ENCODE measurements at regions not wholly inside any gene's neighbourhood (a gene's known extent, or its start where the extent isn't known, plus 50 kb on each side); places are given as distances from the start of the nearest gene placed in this dataset.

DNA sequence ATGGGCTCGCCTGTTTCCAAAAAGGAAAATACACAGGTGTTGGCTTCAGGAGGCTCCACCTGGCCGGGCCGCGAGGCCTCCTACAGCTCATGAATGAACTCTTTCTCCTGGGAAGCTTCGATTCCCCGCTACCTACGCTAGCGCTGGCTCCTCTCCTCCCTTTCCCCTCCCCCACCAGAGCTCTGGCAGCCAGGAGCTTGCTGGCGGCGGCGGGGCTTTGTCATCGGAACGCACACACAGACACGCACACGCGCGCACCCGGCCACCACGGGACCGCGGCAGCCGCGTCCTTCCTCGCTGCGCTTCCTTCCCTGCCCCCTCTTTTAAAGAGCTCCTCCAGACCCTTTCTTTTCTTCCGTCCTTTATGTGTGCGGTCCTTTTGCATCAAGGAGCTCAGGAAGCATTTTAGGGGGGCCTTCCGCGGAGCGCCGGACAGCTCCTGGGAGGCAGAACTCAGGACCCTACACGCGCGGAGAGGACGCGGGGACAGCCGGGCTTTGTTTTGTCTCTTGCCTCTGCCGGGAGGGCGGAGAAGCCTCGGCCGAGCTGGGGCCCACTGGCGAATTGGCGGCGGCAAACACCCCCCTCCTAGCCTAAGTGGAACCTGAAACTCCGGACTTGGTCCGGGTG, 70.2 kb upstream of the BCOR start:
- Histone ChIP-seq H3K36me3 (ENCODE audit: control insufficient read depth in 1 of 2, insufficient read depth in 2 of 2, low read length in 2 of 2) (no peaks in the 10 kb centered on the region), H3K27me3 (ENCODE audit: low read depth, low read length) (no peaks in the 10 kb centered on the region), H3K27ac (ENCODE audit: low read length) (no peak overlapping the region), H3K9me3 (ENCODE audit: control insufficient read depth in 1 of 2, low read length in 2 of 2) (no peaks in the 10 kb centered on the region), H3K4me1 (ENCODE audit: control insufficient read depth in 1 of 2, insufficient read depth in 2 of 2, low read length in 2 of 2) (peaks cover under 1 to 11% of the 10 kb centered on the region in 2 donors), H3K4me3 (ENCODE audit: low read depth in 1 of 2, low read length in 2 of 2) (peak overlapping the region; percentile 56 to 59)

DNA sequence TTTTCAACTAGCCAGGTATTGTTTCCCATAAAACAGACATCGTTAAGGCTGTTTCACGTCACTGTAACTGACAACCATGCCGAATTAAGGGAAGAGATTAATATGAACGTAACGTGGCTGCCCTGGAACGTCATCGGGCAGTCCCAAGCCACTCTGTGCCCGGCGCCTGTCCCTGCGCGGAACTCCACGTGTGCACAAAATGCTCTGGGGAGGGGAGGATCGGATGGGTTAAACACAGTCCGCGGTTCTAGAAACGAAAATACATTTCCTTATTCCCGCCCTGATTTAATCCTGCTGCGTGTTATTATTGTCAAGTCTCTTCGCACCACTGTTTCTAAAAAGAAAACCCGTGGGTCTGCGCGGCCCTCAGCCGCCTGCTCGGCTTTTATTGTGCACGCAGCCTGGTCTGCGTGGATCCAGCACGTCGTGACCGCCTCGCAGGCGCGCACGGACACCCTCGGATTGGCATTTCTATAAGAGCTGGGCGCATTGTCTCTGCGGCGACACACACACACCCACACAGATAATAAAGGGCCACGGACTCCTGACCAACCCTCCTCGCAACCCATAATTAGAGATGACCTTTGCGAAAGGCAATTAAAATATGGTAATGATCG, 69.6 kb upstream of the BCOR start:
- H3K27ac ChIP-seq (ENCODE audit: low read length), result no peak overlapping the region
- H3K4me1 ChIP-seq (ENCODE audit: control insufficient read depth in 1 of 2, insufficient read depth in 2 of 2, low read length in 2 of 2), result peaks cover 0 to 6% of the 10 kb centered on the region in 2 donors

GRCh38 chrX:40166582-40166981, 68.8 kb upstream of the BCOR start:
- no peaks in the 10 kb centered on the region for H3K27me3 ChIP-seq (ENCODE audit: low read depth, low read length)
- peaks cover 0 to 6% of the 10 kb centered on the region in 2 donors for H3K4me1 ChIP-seq (ENCODE audit: control insufficient read depth in 1 of 2, insufficient read depth in 2 of 2, low read length in 2 of 2)
- H3K27ac ChIP-seq (ENCODE audit: low read length), result no peak overlapping the region
- no peaks in the 10 kb centered on the region for H3K9me3 ChIP-seq (ENCODE audit: control insufficient read depth in 1 of 2, low read length in 2 of 2)
- H3K36me3 ChIP-seq (ENCODE audit: control insufficient read depth in 1 of 2, insufficient read depth in 2 of 2, low read length in 2 of 2), result no peaks in the 10 kb centered on the region
- no peak overlapping the region for H3K4me3 ChIP-seq (ENCODE audit: low read depth in 1 of 2, low read length in 2 of 2)

More for the DNA sequence above, 69.6 kb upstream of the BCOR start:
- Histone ChIP-seq H3K36me3 (ENCODE audit: control insufficient read depth in 1 of 2, insufficient read depth in 2 of 2, low read length in 2 of 2) (no peaks in the 10 kb centered on the region), H3K4me3 (ENCODE audit: low read depth in 1 of 2, low read length in 2 of 2) (peak overlapping the region; percentile 56 to 59), H3K27me3 (ENCODE audit: low read depth, low read length) (no peaks in the 10 kb centered on the region), H3K9me3 (ENCODE audit: control insufficient read depth in 1 of 2, low read length in 2 of 2) (no peaks in the 10 kb centered on the region)

- no peaks in the 10 kb centered on the region for H3K27me3 ChIP-seq (ENCODE audit: low read depth, low read length)
- no peak overlapping the region for H3K4me3 ChIP-seq (ENCODE audit: low read depth in 1 of 2, low read length in 2 of 2)
- no peaks in the 10 kb centered on the region for H3K36me3 ChIP-seq (ENCODE audit: control insufficient read depth in 1 of 2, insufficient read depth in 2 of 2, low read length in 2 of 2)
- H3K9me3 ChIP-seq (ENCODE audit: control insufficient read depth in 1 of 2, low read length in 2 of 2), result no peaks in the 10 kb centered on the region
- no peak overlapping the region for H3K27ac ChIP-seq (ENCODE audit: low read length)
- peaks cover 0 to 6% of the 10 kb centered on the region in 2 donors for H3K4me1 ChIP-seq (ENCODE audit: control insufficient read depth in 1 of 2, insufficient read depth in 2 of 2, low read length in 2 of 2)
These were observed 68.1 kb upstream of the BCOR start for GRCh38 chrX:40165861-40166260.

DNA sequence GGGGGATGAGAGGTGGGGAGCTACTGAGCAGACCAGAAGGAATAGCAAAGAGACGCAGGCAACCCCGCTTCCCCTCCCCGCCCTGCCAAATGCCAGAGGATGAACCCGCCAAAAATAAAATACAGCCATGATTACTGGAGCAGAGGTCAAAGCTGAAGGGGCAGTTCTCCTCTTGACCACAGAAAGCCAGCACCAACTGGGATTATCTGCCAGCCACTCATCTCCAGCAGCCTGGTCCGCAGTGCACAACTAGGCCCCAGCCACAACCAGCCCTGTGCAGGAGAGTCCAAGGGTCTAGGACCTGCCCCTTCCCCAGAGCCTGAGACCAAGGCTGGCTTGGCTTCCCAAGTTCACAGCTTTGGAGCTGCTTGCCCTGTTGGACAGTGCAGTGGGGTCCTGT, 67.4 kb upstream of the BCOR start:
- H3K4me1 ChIP-seq (ENCODE audit: control insufficient read depth in 1 of 2, insufficient read depth in 2 of 2, low read length in 2 of 2), result peaks cover 0 to 6% of the 10 kb centered on the region in 2 donors
- no peak overlapping the region for H3K27ac ChIP-seq (ENCODE audit: low read length)
- H3K27me3 ChIP-seq (ENCODE audit: low read depth, low read length), result no peaks in the 10 kb centered on the region
- H3K36me3 ChIP-seq (ENCODE audit: control insufficient read depth in 1 of 2, insufficient read depth in 2 of 2, low read length in 2 of 2), result no peaks in the 10 kb centered on the region
- no peaks in the 10 kb centered on the region for H3K9me3 ChIP-seq (ENCODE audit: control insufficient read depth in 1 of 2, low read length in 2 of 2)
- no peak overlapping the region for H3K4me3 ChIP-seq (ENCODE audit: low read depth in 1 of 2, low read length in 2 of 2)

DNA sequence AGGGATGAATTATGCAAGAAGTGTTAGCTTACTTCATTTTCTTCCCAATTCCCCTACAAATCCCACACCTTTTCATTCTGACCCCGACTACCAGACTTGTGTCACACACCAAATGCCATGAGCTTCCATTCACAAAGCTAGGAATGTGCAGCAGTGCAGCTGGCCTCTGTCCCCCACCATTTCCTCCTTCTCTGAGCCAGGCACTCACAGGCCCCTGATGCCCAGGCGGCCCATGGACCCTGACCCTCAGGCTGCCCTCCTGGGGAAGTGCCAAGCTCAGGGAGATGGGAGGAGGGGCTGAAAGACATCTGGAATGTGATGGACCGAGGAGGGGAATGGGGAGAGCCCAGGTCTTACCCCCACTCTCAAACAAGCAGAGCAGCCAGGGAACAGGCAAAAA, 67.0 kb upstream of the BCOR start:
- H3K4me3 ChIP-seq (ENCODE audit: low read depth in 1 of 2, low read length in 2 of 2), result no peak overlapping the region
- no peaks in the 10 kb centered on the region for H3K36me3 ChIP-seq (ENCODE audit: control insufficient read depth in 1 of 2, insufficient read depth in 2 of 2, low read length in 2 of 2)
- no peaks in the 10 kb centered on the region for H3K27me3 ChIP-seq (ENCODE audit: low read depth, low read length)
- H3K4me1 ChIP-seq (ENCODE audit: control insufficient read depth in 1 of 2, insufficient read depth in 2 of 2, low read length in 2 of 2), result peaks cover 0 to 6% of the 10 kb centered on the region in 2 donors
- H3K27ac ChIP-seq (ENCODE audit: low read length), result no peak overlapping the region
- no peaks in the 10 kb centered on the region for H3K9me3 ChIP-seq (ENCODE audit: control insufficient read depth in 1 of 2, low read length in 2 of 2)

DNA sequence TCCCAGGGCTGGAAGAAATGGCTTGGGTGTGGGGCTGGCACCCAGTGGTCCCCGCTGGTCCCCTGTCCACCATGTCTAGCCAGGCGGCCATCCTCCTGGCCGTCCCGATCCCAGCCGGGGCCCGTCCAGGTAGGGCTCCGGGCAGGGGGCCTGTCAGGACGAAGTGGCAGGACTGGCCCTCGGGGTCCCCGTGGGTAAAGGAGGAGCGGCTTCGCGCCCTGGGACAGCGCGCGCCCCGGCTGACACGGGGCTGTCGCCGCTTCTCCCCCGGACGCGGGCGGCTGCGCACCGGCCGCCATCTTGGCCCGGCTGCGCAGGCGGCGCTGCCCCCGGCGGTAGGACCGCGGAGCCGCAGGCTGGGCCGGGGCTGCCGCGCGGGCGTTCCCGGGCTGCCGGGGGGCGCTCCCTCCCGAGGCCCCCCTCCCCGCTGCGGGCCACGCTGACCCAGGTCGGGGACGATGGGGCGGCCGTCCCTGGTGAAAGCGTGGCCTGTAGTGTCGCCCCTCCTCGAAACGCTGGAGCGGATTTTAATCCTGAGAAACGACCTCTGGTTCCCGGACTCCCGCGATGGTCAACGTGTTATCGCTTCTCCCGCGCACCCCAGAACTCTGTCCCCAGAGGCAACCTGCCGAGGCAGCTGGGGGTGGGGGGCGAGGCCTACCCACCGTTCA, 60.4 kb upstream of the BCOR start:
- Histone ChIP-seq H3K27ac (ENCODE audit: low read length) (peak overlapping the region; percentile 16), H3K4me1 (ENCODE audit: control insufficient read depth in 1 of 2, insufficient read depth in 2 of 2, low read length in 2 of 2) (peaks cover 0 to 3% of the 10 kb centered on the region in 2 donors), H3K4me3 (ENCODE audit: low read depth in 1 of 2, low read length in 2 of 2) (peak overlapping the region; percentile 46 to 53), H3K27me3 (ENCODE audit: low read depth, low read length) (no peaks in the 10 kb centered on the region), H3K9me3 (ENCODE audit: control insufficient read depth in 1 of 2, low read length in 2 of 2) (no peaks in the 10 kb centered on the region), H3K36me3 (ENCODE audit: control insufficient read depth in 1 of 2, insufficient read depth in 2 of 2, low read length in 2 of 2) (no peaks in the 10 kb centered on the region)

DNA sequence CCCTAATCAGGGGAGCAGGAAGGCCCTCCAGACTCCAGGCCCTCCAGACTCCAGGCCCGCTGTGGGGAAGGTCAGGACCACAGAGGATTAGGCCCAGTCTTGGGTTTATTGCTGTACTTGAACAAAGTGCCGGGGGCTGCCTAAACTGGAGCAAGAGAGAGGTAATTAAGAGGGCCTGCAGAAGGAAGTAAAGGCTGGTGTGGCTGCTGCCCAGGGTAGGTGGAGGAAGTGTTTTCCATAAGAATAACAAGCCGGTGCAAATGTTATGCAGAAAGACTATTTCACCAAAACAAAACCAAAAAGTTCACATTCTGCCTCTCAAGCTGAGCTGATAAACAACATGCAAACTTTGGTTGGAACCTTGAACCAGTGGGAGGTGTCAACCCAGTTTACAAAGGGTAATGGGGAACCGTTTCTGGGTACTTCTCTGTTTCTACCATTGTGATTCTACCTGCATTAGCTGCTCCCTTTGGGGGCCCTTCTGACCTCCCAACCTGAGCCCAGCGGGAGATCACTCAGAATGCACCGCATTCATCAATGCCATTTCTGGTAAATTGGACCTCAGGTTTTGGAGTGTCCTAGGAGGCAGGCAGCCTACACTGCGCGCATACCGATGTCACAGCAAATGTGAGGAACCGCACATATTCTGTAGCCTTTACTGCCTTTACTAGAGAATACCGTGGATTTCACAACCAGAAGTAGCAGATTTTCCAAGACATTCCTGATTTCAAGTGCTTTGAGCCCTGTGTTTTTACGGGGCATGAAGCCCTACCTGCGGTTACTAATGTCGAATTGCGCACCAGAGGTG, 59.7 kb upstream of the BCOR start:
- Histone ChIP-seq H3K4me3 (ENCODE audit: low read depth in 1 of 2, low read length in 2 of 2) (peak overlapping the region; percentile 33 to 53), H3K36me3 (ENCODE audit: control insufficient read depth in 1 of 2, insufficient read depth in 2 of 2, low read length in 2 of 2) (no peaks in the 10 kb centered on the region), H3K27ac (ENCODE audit: low read length) (peak overlapping the region; percentile 16), H3K4me1 (ENCODE audit: control insufficient read depth in 1 of 2, insufficient read depth in 2 of 2, low read length in 2 of 2) (peaks cover 0 to 3% of the 10 kb centered on the region in 2 donors), H3K27me3 (ENCODE audit: low read depth, low read length) (no peaks in the 10 kb centered on the region), H3K9me3 (ENCODE audit: control insufficient read depth in 1 of 2, low read length in 2 of 2) (no peaks in the 10 kb centered on the region)

DNA sequence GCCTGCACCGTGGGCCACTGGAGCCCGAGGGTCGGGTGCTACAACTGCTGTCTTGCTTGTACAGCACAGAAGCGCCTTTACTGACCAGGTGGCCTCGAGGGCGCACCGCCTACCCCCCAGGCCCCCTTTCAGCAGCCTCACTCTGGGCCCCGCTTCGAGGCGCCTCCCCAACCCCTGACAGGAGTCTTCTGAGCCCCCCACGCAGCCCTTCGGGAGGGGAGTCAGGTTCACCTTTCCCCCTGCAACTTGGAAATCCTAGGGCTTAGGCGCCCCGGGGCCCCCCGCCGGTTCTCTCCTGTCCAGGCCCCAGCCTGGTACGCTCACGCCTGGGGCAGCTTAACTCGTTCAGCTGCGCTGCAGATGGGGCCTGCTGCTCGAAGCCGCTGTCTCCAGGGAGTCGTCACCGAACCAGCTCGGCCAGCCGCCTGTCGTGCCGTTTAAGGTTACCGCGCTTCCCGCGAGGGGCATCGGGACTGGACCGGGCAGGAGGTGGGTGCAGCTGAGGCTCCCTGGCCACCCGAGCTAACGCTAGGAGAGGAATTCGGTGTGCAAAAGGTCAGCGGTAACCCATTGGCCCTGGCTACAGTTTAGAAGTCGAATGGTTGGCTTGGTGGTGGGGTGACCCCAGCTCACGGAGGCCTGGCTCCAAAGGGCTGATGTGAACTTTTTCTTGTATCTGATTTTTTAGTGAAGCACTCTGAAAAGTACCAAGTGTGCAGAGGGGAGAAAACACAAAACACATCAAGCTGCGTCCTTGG, 58.9 kb upstream of the BCOR start:
- Histone ChIP-seq H3K27me3 (ENCODE audit: low read depth, low read length) (no peaks in the 10 kb centered on the region), H3K36me3 (ENCODE audit: control insufficient read depth in 1 of 2, insufficient read depth in 2 of 2, low read length in 2 of 2) (no peaks in the 10 kb centered on the region), H3K4me1 (ENCODE audit: control insufficient read depth in 1 of 2, insufficient read depth in 2 of 2, low read length in 2 of 2) (peaks cover 0 to 5% of the 10 kb centered on the region in 2 donors), H3K27ac (ENCODE audit: low read length) (no peak overlapping the region), H3K9me3 (ENCODE audit: control insufficient read depth in 1 of 2, low read length in 2 of 2) (no peaks in the 10 kb centered on the region), H3K4me3 (ENCODE audit: low read depth in 1 of 2, low read length in 2 of 2) (no peak overlapping the region)

- no peaks in the 10 kb centered on the region for H3K27me3 ChIP-seq (ENCODE audit: low read depth, low read length)
- no peaks in the 10 kb centered on the region for H3K36me3 ChIP-seq (ENCODE audit: control insufficient read depth in 1 of 2, insufficient read depth in 2 of 2, low read length in 2 of 2)
- peak overlapping the region; percentile 37 to 60 for H3K4me3 ChIP-seq (ENCODE audit: low read depth in 1 of 2, low read length in 2 of 2)
- H3K9me3 ChIP-seq (ENCODE audit: control insufficient read depth in 1 of 2, low read length in 2 of 2), result no peaks in the 10 kb centered on the region
- H3K27ac ChIP-seq (ENCODE audit: low read length), result no peak overlapping the region
- H3K4me1 ChIP-seq (ENCODE audit: control insufficient read depth in 1 of 2, insufficient read depth in 2 of 2, low read length in 2 of 2), result peaks cover 0 to 5% of the 10 kb centered on the region in 2 donors
These were observed 58.1 kb upstream of the BCOR start for GRCh38 chrX:40155589-40156469.

Measured in muscle layer of duodenum (tissue), 2 donors.